ENCODE measurements at regions not wholly inside any gene's neighbourhood (a gene's known extent, or its start where the extent isn't known, plus 50 kb on each side); places are given as distances from the start of the nearest gene placed in this dataset.

DNA sequence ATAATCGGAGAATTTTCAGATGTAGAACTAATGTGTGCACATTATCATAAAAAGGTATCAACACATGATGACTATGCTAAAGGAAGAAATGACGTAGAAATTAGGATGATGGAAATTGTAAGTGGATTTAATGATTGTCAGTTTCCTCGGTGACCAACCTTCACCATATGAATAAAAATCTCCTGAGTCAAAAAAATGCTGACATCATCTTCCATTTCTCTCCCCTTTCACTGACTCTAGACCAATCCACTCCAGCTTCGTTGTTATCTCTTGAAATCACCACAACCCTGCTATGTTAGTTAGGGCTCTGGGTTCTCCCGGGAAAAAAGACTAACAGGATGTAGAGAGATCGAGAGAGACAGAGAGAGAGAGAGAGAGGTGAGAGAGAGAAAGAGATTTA is 204.8 kb upstream of the KYNU start:
- TF ChIP-seq POLR2AphosphoS5 (IDR thresholded peaks at IDR 0.05) (no peak), POLR2A (IDR thresholded peaks at IDR 0.05) (no peak)
- TF ChIP-seq, protein P1, sequence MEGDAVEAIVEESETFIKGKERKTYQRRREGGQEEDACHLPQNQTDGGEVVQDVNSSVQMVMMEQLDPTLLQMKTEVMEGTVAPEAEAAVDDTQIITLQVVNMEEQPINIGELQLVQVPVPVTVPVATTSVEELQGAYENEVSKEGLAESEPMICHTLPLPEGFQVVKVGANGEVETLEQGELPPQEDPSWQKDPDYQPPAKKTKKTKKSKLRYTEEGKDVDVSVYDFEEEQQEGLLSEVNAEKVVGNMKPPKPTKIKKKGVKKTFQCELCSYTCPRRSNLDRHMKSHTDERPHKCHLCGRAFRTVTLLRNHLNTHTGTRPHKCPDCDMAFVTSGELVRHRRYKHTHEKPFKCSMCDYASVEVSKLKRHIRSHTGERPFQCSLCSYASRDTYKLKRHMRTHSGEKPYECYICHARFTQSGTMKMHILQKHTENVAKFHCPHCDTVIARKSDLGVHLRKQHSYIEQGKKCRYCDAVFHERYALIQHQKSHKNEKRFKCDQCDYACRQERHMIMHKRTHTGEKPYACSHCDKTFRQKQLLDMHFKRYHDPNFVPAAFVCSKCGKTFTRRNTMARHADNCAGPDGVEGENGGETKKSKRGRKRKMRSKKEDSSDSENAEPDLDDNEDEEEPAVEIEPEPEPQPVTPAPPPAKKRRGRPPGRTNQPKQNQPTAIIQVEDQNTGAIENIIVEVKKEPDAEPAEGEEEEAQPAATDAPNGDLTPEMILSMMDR (IDR thresholded peaks at IDR 0.05), result no peak
